ENCODE measurements at regions not wholly inside any gene's neighbourhood (a gene's known extent, or its start where the extent isn't known, plus 50 kb on each side); places are given as distances from the start of the nearest gene placed in this dataset.

- Histone ChIP-seq H3K4me1 (ENCODE audit: low read depth) (peaks cover 3% of the 10 kb centered on the region), H3K27ac (no peak overlapping the region), H3K4me3 (no peak overlapping the region), H3K9me3 (ENCODE audit: low read depth) (no peaks in the 10 kb centered on the region), H3K27me3 (no peaks in the 10 kb centered on the region), H3K36me3 (no peaks in the 10 kb centered on the region)
- TF ChIP-seq CTCF (IDR thresholded peaks at IDR 0.05; ENCODE audit: low read depth, low read length), result no peak
- no peak for DNase-seq (ENCODE audit: low read depth in 1 of 2, low spot score in 1 of 2)
These were observed 51.4 kb upstream of the BLCAP start for GRCh38 chr20:37579106-37579505.

GRCh38 chr20:37577981-37578380 is 50.3 kb upstream of the BLCAP start:
- no peaks in the 10 kb centered on the region for H3K36me3 ChIP-seq
- no peak for TF ChIP-seq CTCF (IDR thresholded peaks at IDR 0.05; ENCODE audit: low read depth, low read length)
- H3K27ac ChIP-seq, result no peak overlapping the region
- H3K4me1 ChIP-seq (ENCODE audit: low read depth), result no peaks in the 10 kb centered on the region
- H3K27me3 ChIP-seq, result no peaks in the 10 kb centered on the region
- no peaks in the 10 kb centered on the region for H3K9me3 ChIP-seq (ENCODE audit: low read depth)
- no peak for DNase-seq (ENCODE audit: low read depth in 1 of 2, low spot score in 1 of 2)
- H3K4me3 ChIP-seq, result no peak overlapping the region
